Stomach smooth muscle (tissue), 2 donors: ENCODE measurements at regions not wholly inside any gene's neighbourhood (a gene's known extent, or its start where the extent isn't known, plus 50 kb on each side); places are given as distances from the start of the nearest gene placed in this dataset.

ENCODE experiments used
- H3K27ac ChIP-seq: one replicate; pipeline ENCODE4 v1.7.0; 2013; ENCODE audit warnings: mild to moderate bottlenecking, low read length, inconsistent platforms
- H3K27me3 ChIP-seq, 2 donors: one replicate each; pipeline ENCODE4 v1.7.0; 2013; ENCODE audit warnings: low read length in 2 of 2; ENCODE audit not compliant: insufficient read depth in 2 of 2, control insufficient read depth in 1 of 2
- H3K36me3 ChIP-seq, 2 donors: one replicate each; pipeline ENCODE4 v1.7.0; 2013; ENCODE audit warnings: low read length in 2 of 2; ENCODE audit not compliant: control insufficient read depth in 2 of 2, insufficient read depth in 2 of 2
- H3K4me1 ChIP-seq: one replicate; pipeline ENCODE4 v1.7.0; 2013; ENCODE audit warnings: low read length; ENCODE audit not compliant: control insufficient read depth, insufficient read depth
- H3K4me3 ChIP-seq, 2 donors: one replicate each; pipeline ENCODE4 v1.7.0; 2013; ENCODE audit warnings: low read length in 2 of 2
- H3K9ac ChIP-seq, 2 donors: one replicate each; pipeline ENCODE4 v1.7.0; 2013; ENCODE audit warnings: low read length in 2 of 2, mild to moderate bottlenecking in 1 of 2
- H3K9me3 ChIP-seq, 2 donors: one replicate each; pipeline ENCODE4 v1.7.0; 2013; ENCODE audit warnings: low read length in 2 of 2; ENCODE audit not compliant: control insufficient read depth in 2 of 2
- donor health status: healthy.
- donor health status: Pancreatic carcinoma.

GRCh38 chr12:125684968-125685790 is 619.9 kb downstream of the AACS start:
- H3K9me3 ChIP-seq, result no peaks in the 10 kb centered on the region
- H3K4me1 ChIP-seq, result no peaks in the 10 kb centered on the region
- peaks cover 17 to 23% of the 10 kb centered on the region in 2 donors for H3K27me3 ChIP-seq
- no peak overlapping the region for H3K4me3 ChIP-seq
- no peak overlapping the region for H3K9ac ChIP-seq
- H3K27ac ChIP-seq, result no peak overlapping the region
- H3K36me3 ChIP-seq, result no peaks in the 10 kb centered on the region

GRCh38 chr12:125685915-125686314 is 620.7 kb downstream of the AACS start:
- no peak overlapping the region for H3K4me3 ChIP-seq
- no peaks in the 10 kb centered on the region for H3K9me3 ChIP-seq
- no peak overlapping the region for H3K9ac ChIP-seq
- H3K27ac ChIP-seq, result no peak overlapping the region
- H3K4me1 ChIP-seq, result no peaks in the 10 kb centered on the region
- no peaks in the 10 kb centered on the region for H3K36me3 ChIP-seq
- peaks cover 17 to 20% of the 10 kb centered on the region in 2 donors for H3K27me3 ChIP-seq

- no peak overlapping the region for H3K4me3 ChIP-seq
- H3K9me3 ChIP-seq, result no peaks in the 10 kb centered on the region
- peaks cover 17 to 20% of the 10 kb centered on the region in 2 donors for H3K27me3 ChIP-seq
- H3K36me3 ChIP-seq, result no peaks in the 10 kb centered on the region
- no peaks in the 10 kb centered on the region for H3K4me1 ChIP-seq
- H3K27ac ChIP-seq, result no peak overlapping the region
- H3K9ac ChIP-seq, result no peak overlapping the region
Observed at GRCh38 chr12:125687403-125687802, 622.2 kb downstream of the AACS start.

GRCh38 chr12:125687820-125688219 is 622.6 kb downstream of the AACS start:
- Histone ChIP-seq H3K4me1 (no peaks in the 10 kb centered on the region), H3K36me3 (no peaks in the 10 kb centered on the region), H3K27ac (no peak overlapping the region), H3K9ac (no peak overlapping the region), H3K9me3 (no peaks in the 10 kb centered on the region), H3K4me3 (no peak overlapping the region), H3K27me3 (peaks cover 17 to 20% of the 10 kb centered on the region in 2 donors)

- H3K27me3 ChIP-seq, result peaks cover 17 to 20% of the 10 kb centered on the region in 2 donors
- no peak overlapping the region for H3K27ac ChIP-seq
- H3K36me3 ChIP-seq, result no peaks in the 10 kb centered on the region
- H3K9ac ChIP-seq, result no peak overlapping the region
- no peak overlapping the region for H3K4me3 ChIP-seq
- H3K9me3 ChIP-seq, result no peaks in the 10 kb centered on the region
- H3K4me1 ChIP-seq, result no peaks in the 10 kb centered on the region
Observed at GRCh38 chr12:125688223-125688622, 623.0 kb downstream of the AACS start.

- Histone ChIP-seq H3K9me3 (no peaks in the 10 kb centered on the region), H3K36me3 (no peaks in the 10 kb centered on the region), H3K9ac (no peak overlapping the region), H3K27ac (no peak overlapping the region), H3K4me3 (no peak overlapping the region), H3K27me3 (peaks cover 17 to 19% of the 10 kb centered on the region in 2 donors), H3K4me1 (no peaks in the 10 kb centered on the region)
Observed at GRCh38 chr12:125688881-125689280, 623.6 kb downstream of the AACS start.

- Histone ChIP-seq H3K36me3 (no peaks in the 10 kb centered on the region), H3K27ac (no peak overlapping the region), H3K4me1 (no peaks in the 10 kb centered on the region), H3K4me3 (no peak overlapping the region), H3K27me3 (peaks cover 11 to 14% of the 10 kb centered on the region in 2 donors), H3K9ac (no peak overlapping the region), H3K9me3 (no peaks in the 10 kb centered on the region)
Observed at GRCh38 chr12:125689576-125690410, 624.6 kb downstream of the AACS start.

- Histone ChIP-seq H3K4me3 (no peak overlapping the region), H3K36me3 (no peaks in the 10 kb centered on the region), H3K9ac (no peak overlapping the region), H3K9me3 (no peaks in the 10 kb centered on the region), H3K27me3 (peaks cover 8 to 12% of the 10 kb centered on the region in 2 donors), H3K4me1 (no peaks in the 10 kb centered on the region), H3K27ac (no peak overlapping the region)
Observed at GRCh38 chr12:125690841-125691240, 625.6 kb downstream of the AACS start.

- Histone ChIP-seq H3K27me3 (no peaks in the 10 kb centered on the region), H3K4me3 (no peak overlapping the region), H3K9ac (no peak overlapping the region), H3K4me1 (no peaks in the 10 kb centered on the region), H3K36me3 (no peaks in the 10 kb centered on the region), H3K9me3 (no peaks in the 10 kb centered on the region), H3K27ac (no peak overlapping the region)
Observed at GRCh38 chr12:125696054-125696453, 630.8 kb downstream of the AACS start.

- Histone ChIP-seq H3K36me3 (no peaks in the 10 kb centered on the region), H3K9me3 (peaks cover 4% of the 10 kb centered on the region in 2 donors), H3K27ac (no peak overlapping the region), H3K9ac (no peak overlapping the region), H3K4me1 (no peaks in the 10 kb centered on the region), H3K27me3 (peaks cover 0 to 2% of the 10 kb centered on the region in 2 donors), H3K4me3 (no peak overlapping the region)
Observed at GRCh38 chr12:125704803-125705202, 639.6 kb downstream of the AACS start.
